ENCODE measurements at regions not wholly inside any gene's neighbourhood (a gene's known extent, or its start where the extent isn't known, plus 50 kb on each side); places are given as distances from the start of the nearest gene placed in this dataset.

- TF ChIP-seq POLR2A (IDR thresholded peaks at IDR 0.05) (no peak), CTCF (IDR thresholded peaks at IDR 0.05) (no peak)
Measured at GRCh38 chr4:157678478-157678877, 457.9 kb downstream of the GRIA2 start.

Measured in prostate gland (tissue), 2 donors.